ENCODE measurements at regions not wholly inside any gene's neighbourhood (a gene's known extent, or its start where the extent isn't known, plus 50 kb on each side); places are given as distances from the start of the nearest gene placed in this dataset.
"Not testable (repeated sequence)": the region's sequence is repeated elsewhere in the genome, so short reads cannot be mapped to it uniquely, and the experiment has no call there.

DNA sequence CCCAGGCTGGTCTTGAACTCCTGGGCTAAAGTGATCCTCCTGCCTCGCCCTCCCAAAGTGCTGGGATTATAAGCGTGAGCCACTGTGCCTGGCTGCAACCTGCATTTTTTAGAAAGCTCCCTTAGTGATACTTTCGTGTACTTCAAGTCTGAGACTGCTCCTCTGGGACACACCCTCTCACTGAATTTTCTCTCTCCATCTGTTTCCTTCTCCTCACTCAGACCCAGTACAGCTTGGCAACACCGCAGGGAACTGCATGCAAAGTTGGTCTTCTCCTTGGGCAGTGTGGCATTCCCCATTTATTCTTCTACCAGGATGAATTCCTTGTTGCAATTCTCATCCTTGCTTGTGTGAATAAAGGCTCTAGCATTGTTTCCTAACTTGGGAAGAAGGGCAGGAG is 175.9 kb downstream of the LPIN1 start:
- DNase-seq (ENCODE audit: low read depth in 3 of 3) = no peak

DNA sequence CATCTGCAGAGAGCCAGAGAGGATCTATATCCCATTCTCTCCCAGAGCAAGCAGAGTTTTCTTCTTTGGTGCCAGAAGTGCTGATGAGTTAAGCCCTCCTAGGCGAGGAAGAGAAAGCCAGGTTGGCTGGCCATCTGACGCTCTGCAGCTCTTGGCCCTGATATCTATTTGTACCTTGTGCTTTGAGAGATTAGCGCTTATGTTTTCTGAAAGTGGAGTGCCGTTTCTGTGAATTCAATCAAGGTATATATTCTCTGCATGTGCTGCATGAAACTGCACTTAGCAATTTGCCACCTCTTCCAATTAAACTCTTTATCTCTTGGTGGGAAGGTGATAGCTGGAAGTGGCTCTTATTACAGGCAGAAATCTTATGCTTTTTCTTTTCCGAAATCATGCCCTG is 177.5 kb downstream of the LPIN1 start:
- no peak for DNase-seq (ENCODE audit: low read depth in 3 of 3)

DNA sequence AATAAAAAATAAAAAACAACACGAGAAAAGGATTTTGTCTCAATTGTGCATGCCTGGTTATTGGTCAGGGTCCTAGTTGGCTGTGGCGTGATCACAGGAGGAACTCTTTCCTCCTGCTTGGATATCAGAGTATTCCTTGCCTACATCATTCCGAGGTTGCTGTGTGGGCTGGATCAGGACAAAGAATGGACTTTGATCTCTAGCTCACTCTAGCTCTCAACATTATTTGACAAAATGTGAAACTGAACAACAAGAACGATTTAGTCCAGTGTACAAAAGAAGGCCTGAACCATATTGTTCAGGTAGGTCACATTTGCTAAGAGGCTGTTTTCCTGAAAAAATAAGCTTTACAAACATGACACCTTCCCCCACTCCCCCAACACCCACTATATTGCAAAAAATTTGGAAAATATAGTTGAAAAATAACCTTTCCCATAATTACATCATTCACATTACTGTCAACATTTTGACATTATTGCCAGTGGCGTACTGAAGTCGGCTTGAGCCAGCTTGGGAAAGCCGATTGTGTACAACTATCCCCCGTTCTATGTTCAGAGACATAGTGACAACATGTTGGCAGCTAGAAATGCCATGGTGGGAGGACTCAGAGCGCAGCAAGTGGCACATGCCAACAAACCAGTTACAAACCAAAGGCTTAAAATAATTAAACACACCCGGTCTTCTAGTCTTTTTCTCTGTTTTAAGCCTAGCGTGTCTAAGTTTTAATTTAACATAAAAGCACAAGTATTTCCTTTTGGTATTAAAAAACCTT is 179.0 kb downstream of the LPIN1 start:
- DNase-seq (ENCODE audit: low read depth in 3 of 3) = no peak

DNA sequence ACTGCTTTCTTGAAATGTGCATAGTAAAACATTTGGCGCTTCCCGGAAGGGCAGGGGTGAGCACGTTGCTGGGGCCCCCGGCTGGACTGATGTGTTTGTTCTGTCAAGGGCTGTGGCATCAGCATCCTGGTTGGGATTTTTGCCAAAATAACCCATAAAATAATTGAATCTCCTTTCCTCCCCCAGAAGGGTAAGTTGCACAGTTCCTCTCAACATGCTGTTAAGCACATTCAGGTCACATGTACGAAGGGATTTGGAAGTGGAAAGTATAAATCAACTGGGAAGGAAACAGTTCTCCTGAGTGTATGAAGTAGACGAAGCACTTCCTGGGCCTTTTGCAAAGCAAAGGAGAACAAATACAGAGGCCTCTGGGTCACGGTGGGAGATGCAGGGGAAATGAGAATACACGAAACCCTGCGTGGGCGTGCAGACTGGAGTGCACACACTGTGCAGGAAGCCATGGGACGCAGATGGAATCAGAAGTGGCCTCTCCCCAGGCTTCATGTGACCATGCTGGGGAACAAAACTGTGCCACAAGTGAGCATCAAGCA is 183.9 kb downstream of the LPIN1 start:
- DNase-seq (ENCODE audit: low read depth in 3 of 3) = no peak

DNA sequence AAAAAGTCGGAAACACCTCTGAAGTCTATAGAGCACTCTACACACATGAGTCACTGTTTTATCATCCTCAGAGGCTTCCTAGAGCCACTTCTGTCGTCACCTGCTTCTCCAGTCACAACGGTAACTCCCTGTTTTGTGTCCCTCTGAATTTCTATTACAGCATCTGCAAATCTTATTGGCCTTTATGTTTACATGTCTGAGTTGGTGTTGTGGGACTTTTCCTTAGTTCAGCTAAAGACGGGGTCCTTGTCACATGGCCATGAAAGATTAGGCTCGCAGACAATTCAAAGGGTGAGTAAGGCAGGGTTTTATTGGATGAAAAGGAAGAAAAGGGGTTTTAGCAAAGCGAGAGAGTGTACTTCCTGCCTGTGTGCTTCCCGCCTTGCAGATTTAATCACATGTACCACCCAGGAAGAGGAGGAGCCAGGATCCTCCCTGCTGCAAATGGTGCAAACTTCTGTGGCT is 185.6 kb downstream of the LPIN1 start:
- no peak for DNase-seq (ENCODE audit: low read depth in 3 of 3)

DNA sequence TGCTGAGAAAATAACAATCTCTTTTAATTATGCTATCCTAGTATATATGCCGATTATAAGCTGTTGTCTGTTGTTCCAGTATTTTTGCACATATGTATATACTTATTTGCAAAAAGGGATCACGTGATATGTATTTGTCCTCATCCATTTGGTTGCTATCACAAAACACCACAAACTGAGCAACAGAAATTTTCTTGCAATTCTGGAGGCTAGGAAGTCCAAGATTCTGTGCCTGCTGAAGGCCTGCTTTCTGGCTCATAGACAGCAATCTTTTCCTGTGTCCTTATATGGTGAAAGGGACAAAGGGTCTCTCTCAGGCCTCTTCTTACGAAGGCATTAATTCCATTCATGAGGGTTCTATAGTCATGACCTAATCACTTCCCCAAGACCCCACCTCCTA is 186.5 kb downstream of the LPIN1 start:
- no peak for DNase-seq (ENCODE audit: low read depth in 3 of 3)

DNA sequence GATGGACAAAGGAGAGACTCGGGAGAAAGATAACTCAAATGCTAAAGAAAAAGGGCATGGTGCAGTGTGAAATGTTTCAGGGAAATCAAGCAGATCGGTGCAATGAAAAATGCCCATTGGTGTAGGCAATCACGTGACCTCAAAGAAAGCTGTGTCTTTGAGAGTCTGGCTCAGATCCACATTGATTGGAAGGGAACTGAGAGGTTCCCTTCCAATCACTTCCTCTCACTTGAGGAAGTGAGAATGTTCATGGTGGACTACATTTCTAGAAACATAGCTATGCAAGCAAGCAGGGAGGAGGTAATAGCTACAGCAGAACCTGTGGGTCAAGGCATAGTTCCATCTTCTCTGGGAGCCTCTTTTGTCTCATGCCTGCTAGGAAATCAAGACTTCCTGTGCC is 187.4 kb downstream of the LPIN1 start:
- no peak for DNase-seq (ENCODE audit: low read depth in 3 of 3)

DNA sequence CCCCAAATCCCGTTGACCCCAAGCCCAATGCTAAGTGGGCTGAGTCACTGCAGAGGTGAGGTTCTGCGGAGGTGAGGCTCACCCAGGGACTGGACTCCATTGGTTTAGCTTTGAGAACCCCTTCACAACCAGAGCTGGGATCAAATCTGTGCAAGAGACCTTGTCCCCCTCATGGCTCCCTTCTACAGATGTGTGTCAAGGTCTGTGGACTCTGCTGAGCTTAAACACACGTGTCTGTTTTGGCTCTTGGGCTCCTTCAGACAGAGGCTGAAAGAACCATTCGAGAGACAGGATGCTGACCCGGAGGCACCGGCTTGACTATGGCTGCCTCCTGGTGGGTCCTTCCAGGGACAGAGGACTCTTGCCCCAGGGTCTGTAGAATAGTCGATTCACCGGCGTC is 190.3 kb downstream of the LPIN1 start:
- DNase-seq (ENCODE audit: low read depth in 3 of 3) = no peak

DNA sequence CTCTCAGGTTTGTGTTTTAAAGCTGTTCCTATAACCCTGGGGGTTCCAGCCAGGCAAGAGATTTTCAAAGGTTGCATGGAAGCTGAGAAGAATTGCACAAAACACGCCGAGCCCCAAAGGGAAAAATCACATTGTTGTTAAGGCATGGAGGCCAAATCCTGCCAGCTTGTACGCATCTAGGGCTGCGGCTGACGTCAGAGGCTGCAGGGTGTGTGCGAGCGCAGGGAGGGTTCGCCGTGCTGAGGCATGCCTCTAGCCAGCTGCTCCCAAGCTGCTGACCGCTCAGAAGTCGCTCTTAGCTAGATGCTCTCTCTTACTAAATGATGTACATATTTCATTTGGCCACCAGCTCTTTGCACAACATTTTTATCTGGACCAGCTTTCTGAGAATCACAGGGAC is 191.8 kb downstream of the LPIN1 start:
- no peak for DNase-seq (ENCODE audit: low read depth in 3 of 3)

DNA sequence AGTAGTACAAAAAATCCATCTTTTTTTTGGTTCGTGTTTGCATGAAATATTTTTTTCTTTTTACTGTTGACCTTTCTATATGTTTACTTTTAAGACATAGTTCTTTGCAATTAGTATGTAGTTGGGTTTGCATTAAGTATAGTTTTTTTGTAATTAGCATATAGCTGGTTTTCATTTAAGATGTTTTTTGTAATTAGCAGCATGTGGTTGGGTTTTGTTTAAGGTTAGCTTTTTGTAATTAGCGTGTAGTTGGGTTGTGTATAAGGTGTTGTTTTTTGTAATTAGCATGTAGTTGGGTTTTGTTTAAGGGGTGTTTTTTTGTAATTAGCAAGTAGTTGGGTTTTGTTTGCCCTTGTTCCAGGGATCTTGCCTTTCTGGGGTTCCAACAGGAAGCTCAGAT is 193.1 kb downstream of the LPIN1 start:
- DNase-seq (ENCODE audit: low read depth in 3 of 3) = no peak

DNA sequence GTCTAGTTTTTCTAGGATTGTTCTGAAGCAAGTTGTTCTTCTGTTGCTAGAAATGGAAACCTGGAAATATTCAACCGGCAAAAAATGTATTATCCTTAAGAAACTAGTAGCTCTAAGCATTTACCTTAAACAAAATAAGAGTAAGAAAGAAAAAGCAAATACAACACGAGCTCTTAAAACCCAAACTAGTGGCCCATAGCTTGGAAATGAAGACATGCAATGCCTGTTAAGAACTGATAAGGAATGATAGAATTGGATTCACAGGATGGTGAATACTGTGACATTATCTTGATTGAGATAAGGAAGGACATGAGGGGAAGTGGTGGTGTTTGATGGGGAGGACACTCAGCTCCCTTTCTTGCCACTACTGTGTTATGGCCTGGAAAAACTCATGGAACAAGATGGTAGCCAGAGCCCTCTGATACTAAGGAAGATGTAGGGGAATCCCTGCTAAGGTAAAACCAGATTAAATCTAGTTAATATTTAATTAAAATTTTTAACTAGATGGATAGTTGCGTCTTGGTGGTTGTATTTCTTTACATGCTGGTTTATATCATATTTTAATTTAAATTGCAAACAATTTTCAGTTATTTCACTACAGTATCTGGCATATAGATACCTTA is 193.8 kb downstream of the LPIN1 start:
- no peak for DNase-seq (ENCODE audit: low read depth in 3 of 3)

DNA sequence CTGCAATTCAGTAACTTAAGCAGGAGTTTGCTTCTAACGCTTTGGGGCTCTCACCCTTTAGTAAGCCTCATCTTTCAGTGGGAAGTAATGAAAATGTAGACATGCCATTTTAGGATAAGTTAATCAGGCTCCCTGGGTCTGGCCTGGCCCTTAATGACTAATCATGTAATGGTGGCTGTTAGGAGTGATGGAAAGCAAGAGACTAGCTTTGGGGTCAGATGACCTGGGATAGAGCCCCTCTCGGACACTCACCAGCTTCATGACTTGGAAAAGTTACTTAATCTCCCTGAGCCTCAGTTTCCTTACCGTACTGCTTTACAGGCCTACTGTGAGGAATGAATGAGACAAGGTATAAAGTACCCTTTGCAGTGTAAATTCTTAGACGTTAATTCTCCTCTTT is 194.4 kb downstream of the LPIN1 start:
- DNase-seq (ENCODE audit: low read depth in 3 of 3) = no peak

DNA sequence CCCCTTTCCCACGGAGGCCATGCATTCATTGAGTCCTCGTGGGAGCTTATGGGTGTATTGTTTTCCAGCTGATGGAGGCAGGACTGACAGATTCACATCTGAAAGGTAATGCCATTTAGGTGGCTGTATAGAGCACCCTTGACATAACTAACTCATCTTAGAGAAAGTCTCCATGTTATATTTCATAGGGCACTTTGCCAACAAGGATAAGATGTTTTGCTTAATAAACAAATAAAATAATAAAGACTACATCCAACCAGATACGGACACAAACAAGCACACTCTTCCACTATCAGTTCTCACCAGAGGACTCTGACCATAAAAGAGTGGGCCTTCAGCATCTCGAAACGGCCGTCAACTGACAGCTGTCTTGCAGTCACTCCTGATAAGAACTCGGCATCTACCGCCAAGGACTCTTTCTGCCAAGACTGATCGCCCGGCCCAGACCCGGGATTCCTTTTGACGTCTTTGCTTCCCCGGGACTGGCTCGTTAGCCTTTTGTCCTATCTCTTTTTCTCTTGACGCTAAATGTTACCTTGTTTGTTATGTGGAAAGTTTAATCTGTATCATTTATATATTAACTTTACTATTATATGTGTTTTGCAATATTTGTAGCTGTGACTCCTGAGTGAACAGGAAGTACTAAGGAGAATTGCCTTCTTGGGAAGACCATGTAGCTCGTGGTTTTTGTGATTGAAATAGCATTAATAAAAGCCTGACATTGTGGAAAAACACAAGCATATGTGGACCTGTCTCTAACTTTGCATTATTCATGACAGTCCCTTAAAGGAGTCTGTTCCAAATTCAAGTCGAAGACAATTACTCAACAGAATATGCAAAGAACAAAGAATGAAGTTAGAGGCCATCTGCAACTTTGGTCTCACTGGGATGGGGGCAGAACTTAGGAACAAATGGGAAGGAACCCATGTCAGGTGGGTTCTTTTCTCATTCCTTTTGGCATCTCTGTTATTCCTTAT is 195.1 kb downstream of the LPIN1 start:
- DNase-seq (ENCODE audit: low read depth in 3 of 3) = no peak

DNA sequence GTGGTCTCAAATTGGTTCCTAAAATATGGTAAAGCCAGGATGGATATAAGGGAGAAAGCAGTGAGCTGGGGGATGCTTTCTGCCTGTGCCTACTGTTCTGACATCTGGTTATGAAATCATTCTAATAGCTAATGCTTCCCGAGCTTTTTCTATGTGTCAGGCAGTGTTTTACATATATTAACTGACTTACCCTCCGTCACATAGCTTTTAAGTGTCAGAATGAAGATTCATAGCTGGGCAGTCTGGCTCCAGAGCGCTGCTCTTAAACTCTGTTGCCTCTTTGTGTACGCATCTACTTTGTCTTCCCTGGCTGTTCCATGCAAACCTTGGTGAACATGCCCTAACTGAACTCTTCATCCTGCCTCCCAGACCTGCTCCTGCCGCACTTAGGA is 195.7 kb downstream of the LPIN1 start:
- no peak for DNase-seq (ENCODE audit: low read depth in 3 of 3)

DNA sequence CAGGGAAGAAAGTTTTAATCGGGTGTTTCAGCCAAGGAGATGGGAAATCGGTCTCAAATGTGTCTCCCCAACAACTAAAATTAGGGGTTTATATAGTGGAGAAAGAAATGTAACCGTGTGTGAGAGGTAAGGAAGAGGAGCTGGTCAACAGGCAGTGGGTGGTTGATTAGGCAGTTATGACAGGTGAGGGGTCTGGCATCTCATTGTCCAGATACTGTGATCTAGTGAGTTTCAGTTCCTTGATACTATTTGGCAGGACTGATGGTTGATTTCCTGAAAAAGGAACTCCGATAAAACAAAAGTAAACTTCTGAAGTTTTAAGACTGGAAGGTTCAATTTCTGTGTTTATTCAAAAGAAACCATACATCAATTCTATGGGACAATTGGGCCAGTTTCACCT is 197.9 kb downstream of the LPIN1 start:
- no peak for DNase-seq (ENCODE audit: low read depth in 3 of 3)

DNA sequence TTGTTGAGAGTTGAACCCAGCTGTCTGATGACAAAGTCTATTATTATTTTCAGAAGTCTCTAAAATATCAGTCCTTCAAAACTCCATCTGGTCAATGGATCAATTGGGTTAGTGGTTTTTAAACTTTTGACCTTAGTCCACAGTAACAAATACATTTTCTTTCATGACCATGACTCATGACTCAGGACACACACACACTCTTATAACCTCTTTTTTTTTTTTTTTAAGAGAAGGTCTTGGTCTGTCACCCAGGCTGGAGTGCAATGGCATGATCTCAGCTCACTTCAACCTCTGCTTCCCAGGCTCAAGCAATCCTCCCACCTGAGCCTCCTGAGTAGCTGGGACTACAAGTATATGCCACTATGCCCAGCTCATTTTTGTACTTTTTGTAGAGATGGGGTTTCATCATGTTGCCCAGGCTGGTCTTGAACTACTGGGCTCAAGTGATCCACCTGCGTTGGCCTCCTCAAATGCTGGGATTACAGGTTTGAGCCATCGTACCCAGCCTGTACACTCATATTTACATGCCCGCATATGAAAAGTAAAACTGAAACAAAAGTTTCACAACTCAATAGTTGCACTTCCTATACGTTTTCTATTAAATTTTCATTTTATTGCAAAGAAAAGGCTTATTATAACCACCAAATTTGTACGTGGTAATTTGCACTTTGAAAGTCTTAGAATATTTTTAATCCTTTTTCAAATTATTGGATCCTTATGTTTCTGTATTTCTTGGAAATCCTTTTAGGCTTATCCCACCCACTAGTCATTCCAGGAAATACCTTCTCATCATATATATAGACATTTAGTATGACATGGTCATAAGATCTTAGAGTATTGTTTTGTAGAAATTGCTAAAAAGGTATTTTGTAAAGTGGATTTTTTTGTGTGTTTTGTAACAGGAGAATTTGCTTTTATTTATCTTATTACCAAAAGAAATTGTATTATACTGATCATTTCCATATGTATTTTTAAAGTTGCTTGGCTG is 199.0 kb downstream of the LPIN1 start:
- DNase-seq (ENCODE audit: low read depth in 3 of 3) = no peak

DNA sequence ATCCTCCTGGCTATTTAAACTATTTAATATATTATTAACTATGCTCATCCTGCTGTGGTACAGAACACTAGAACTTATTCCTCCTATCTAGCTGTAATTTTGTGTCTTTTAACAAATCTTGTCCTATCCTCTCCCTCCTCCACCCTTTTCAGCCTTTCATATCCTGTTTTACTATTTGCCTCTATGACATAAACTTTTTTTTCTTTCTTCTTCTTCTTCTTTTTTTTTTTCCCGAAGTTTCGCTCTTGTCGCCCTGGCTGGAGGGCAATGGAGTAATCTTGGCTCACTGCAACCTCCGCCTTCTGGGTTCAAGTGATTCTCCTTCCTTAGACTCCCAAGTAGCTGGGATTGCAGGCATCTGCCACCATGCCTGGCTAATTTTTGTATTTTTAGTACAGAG is 201.5 kb downstream of the LPIN1 start:
- DNase-seq (ENCODE audit: low read depth in 3 of 3) = no peak

DNA sequence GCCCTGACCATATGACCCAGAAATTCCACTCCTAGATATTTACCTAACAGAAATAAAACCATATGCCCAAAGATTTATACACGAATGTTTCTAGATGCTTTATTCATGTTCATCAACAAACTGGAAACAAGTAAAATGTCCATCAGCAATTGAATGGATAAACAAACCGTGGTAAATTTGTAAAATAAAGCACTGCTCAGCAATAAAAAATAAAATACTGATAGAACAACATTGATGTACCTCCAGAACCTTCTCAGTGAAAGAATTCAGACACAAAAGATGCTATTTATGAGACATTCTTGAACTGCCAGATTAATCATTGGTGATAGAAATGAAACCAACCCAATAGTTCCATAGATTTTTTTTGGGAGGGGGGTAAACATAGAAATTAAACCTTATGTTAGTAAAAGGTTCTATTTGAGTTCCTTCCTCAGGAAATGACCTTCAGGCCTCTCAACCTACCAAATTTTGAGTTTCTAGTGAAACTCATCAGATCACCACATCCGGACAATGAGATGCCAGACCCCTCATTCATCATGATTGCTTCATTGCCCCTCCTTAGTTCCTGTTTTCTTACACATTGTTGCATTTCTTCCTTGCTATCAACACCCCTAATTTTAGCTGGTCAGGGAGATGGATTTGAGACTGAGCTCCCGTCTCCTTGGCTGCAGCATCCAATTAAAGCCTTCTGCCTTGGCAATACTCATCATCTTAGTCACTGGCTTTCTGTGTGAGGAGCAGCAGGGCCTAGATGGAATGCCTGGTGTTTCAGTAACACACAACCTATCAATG is 203.5 kb downstream of the LPIN1 start:
- DNase-seq (ENCODE audit: low read depth in 3 of 3) = no peak

DNA sequence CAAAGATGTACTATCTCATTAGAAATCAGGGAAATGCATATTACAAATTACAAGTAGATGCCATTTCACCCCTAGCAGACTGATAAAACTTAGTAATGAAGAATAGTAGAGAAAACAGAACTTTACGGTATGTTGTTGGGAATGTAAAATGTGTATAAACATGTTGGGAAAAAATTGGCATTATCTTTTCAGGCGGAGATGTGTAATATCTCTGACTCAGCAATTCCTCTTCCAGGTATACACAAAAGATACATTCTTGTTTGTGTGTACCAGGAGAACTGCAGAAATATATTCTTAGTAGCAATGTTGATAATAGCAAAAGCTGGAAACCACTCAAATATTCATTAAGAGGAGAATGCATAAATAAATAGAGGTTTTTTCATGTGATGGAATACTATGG is 204.5 kb downstream of the LPIN1 start:
- no peak for DNase-seq (ENCODE audit: low read depth in 3 of 3)

DNA sequence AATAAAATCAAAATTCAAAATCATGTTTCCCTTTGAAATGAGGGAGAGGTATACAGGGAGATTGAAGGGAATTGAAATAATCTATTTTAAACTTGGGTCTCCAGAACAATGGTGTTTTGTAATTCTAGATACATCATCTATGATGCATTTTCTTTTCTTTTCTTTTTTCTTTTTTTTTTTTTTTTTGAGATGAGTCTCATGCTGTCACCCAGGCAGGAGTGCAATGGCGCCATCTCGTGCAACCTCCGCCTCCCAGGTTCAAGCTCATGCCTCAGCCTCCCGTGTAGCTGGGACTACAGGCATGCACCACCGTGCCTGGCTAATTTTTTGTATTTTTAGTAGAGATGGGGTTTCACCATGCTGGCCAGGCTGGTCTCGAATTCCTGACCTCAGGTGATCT is 205.1 kb downstream of the LPIN1 start:
- DNase-seq (ENCODE audit: low read depth in 3 of 3) = not testable (repeated sequence)
